ENCODE measurements at regions not wholly inside any gene's neighbourhood (a gene's known extent, or its start where the extent isn't known, plus 50 kb on each side); places are given as distances from the start of the nearest gene placed in this dataset.

GRCh38 chr11:111194860-111195568, 50.5 kb upstream of the POU2AF2 start:
- no peak for TF ChIP-seq CTCF (IDR thresholded peaks at IDR 0.05; ENCODE audit: low read depth, low read length, missing control alignments)
- H3K4me3 ChIP-seq (ENCODE audit: low read depth, low read length) = no peak overlapping the region
- in situ Hi-C loops (cut with HindIII; ENCODE audit: low sequenced_read_pairs) = no loop called here
- no peak for DNase-seq (ENCODE audit: low read depth)

GRCh38 chr11:111193924-111194490, 51.5 kb upstream of the POU2AF2 start:
- no peak for TF ChIP-seq CTCF (IDR thresholded peaks at IDR 0.05; ENCODE audit: low read depth, low read length, missing control alignments)
- DNase-seq (ENCODE audit: low read depth) = no peak
- H3K4me3 ChIP-seq (ENCODE audit: low read depth, low read length) = no peak overlapping the region
- in situ Hi-C loops (cut with HindIII; ENCODE audit: low sequenced_read_pairs) = no loop called here

GRCh38 chr11:111189466-111189865, 56.1 kb upstream of the POU2AF2 start:
- in situ Hi-C loops (cut with HindIII; ENCODE audit: low sequenced_read_pairs) = no loop called here
- DNase-seq (ENCODE audit: low read depth) = no peak
- no peak for TF ChIP-seq CTCF (IDR thresholded peaks at IDR 0.05; ENCODE audit: low read depth, low read length, missing control alignments)

GRCh38 chr11:111186308-111186915, 59.1 kb upstream of the POU2AF2 start:
- no peak for DNase-seq (ENCODE audit: low read depth)
- TF ChIP-seq CTCF (IDR thresholded peaks at IDR 0.05; ENCODE audit: low read depth, low read length, missing control alignments) = no peak
- in situ Hi-C loops (cut with HindIII; ENCODE audit: low sequenced_read_pairs) = no loop called here
- H3K4me3 ChIP-seq (ENCODE audit: low read depth, low read length) = no peak overlapping the region

More at GRCh38 chr11:111189466-111189865, 56.1 kb upstream of the POU2AF2 start:
- H3K4me3 ChIP-seq (ENCODE audit: low read depth, low read length) = no peak overlapping the region

GRCh38 chr11:111185266-111185665, 60.3 kb upstream of the POU2AF2 start:
- in situ Hi-C loops (cut with HindIII; ENCODE audit: low sequenced_read_pairs) = no loop called here
- no peak for TF ChIP-seq CTCF (IDR thresholded peaks at IDR 0.05; ENCODE audit: low read depth, low read length, missing control alignments)
- DNase-seq (ENCODE audit: low read depth) = no peak
- no peak overlapping the region for H3K4me3 ChIP-seq (ENCODE audit: low read depth, low read length)

GRCh38 chr11:111183706-111184105, 61.8 kb upstream of the POU2AF2 start:
- no peak overlapping the region for H3K4me3 ChIP-seq (ENCODE audit: low read depth, low read length)
- DNase-seq (ENCODE audit: low read depth) = no peak
- TF ChIP-seq CTCF (IDR thresholded peaks at IDR 0.05; ENCODE audit: low read depth, low read length, missing control alignments) = no peak
- in situ Hi-C loops (cut with HindIII; ENCODE audit: low sequenced_read_pairs) = no loop called here
